GM19467 (cell line): ENCODE measurements at regions not wholly inside any gene's neighbourhood (a gene's known extent, or its start where the extent isn't known, plus 50 kb on each side); places are given as distances from the start of the nearest gene placed in this dataset.

Experiments
- ATAC-seq: cut with Tn5 transposase; IDR thresholded peaks from one replicate; pipeline ENCODE4 v1.9.1; 2021; ENCODE audit warnings: mild to moderate bottlenecking, moderate library complexity; ENCODE audit not compliant: unreplicated experiment

GRCh38 chr7:50209461-50210135 is 94.9 kb upstream of the IKZF1 start:
- ATAC-seq = no peak

GRCh38 chr7:50208378-50208982 is 96.0 kb upstream of the IKZF1 start:
- no peak for ATAC-seq

GRCh38 chr7:50207686-50208255 is 96.7 kb upstream of the IKZF1 start:
- ATAC-seq = no peak

GRCh38 chr7:50207251-50207564 is 97.3 kb upstream of the IKZF1 start:
- ATAC-seq = no peak

- no peak for ATAC-seq
These were observed 97.9 kb upstream of the IKZF1 start for GRCh38 chr7:50206453-50207250.

GRCh38 chr7:50205011-50205410 is 99.5 kb upstream of the IKZF1 start:
- ATAC-seq = no peak

- ATAC-seq = no peak
These were observed 99.9 kb upstream of the IKZF1 start for GRCh38 chr7:50204581-50204980.

- no peak for ATAC-seq
These were observed 101.0 kb upstream of the IKZF1 start for GRCh38 chr7:50203521-50203920.

- no peak for ATAC-seq
These were observed 102.4 kb upstream of the IKZF1 start for GRCh38 chr7:50202052-50202555.

- ATAC-seq = no peak
These were observed 104.7 kb upstream of the IKZF1 start for GRCh38 chr7:50199824-50200223.

GRCh38 chr7:50197549-50197948 is 104.5 kb upstream of the ZPBP start:
- peak; percentile 81 for ATAC-seq

- ATAC-seq = no peak
These were observed 103.7 kb upstream of the ZPBP start for GRCh38 chr7:50196719-50197118.

GRCh38 chr7:50190776-50191175 is 97.7 kb upstream of the ZPBP start:
- ATAC-seq = no peak

- ATAC-seq = no peak
These were observed 96.3 kb upstream of the ZPBP start for GRCh38 chr7:50189371-50189770.

GRCh38 chr7:50185951-50186682 is 93.1 kb upstream of the ZPBP start:
- no peak for ATAC-seq

- ATAC-seq = no peak
These were observed 92.2 kb upstream of the ZPBP start for GRCh38 chr7:50185208-50185607.

- ATAC-seq = no peak
These were observed 91.4 kb upstream of the ZPBP start for GRCh38 chr7:50184271-50184990.

- ATAC-seq = no peak
These were observed 89.7 kb upstream of the ZPBP start for GRCh38 chr7:50182759-50183158.

- no peak for ATAC-seq
These were observed 88.0 kb upstream of the ZPBP start for GRCh38 chr7:50181081-50181480.

- ATAC-seq = no peak
These were observed 85.1 kb upstream of the ZPBP start for GRCh38 chr7:50178166-50178565.
